Spinal cord (tissue), 9 donors: ENCODE measurements at regions not wholly inside any gene's neighbourhood (a gene's known extent, or its start where the extent isn't known, plus 50 kb on each side); places are given as distances from the start of the nearest gene placed in this dataset.

Experiments used
- DNase-seq, 6 donors: peaks; one replicate each; pipeline versions ENCODE4 v3.0.0 to v3.0.0-alpha.2; 2013 to 2015; ENCODE audit warnings: low spot score in 6 of 6, low read depth in 4 of 6
- H3K27ac ChIP-seq: one replicate; pipeline ENCODE4 v1.5.1; 2013; ENCODE audit warnings: low read depth, low read length, control low read depth
- H3K27me3 ChIP-seq: one replicate; pipeline ENCODE4 v1.6.1; 2013; ENCODE audit warnings: low read length; ENCODE audit not compliant: control insufficient read depth, insufficient read depth
- H3K36me3 ChIP-seq: one replicate; pipeline ENCODE4 v1.6.1; 2013; ENCODE audit warnings: low read length; ENCODE audit not compliant: control insufficient read depth, insufficient read depth
- H3K4me1 ChIP-seq: one replicate; pipeline ENCODE4 v1.6.1; 2013; ENCODE audit warnings: low read length; ENCODE audit not compliant: control insufficient read depth, insufficient read depth
- H3K4me3 ChIP-seq: one replicate; pipeline ENCODE4 v1.5.1; 2013; ENCODE audit warnings: low read depth, low read length, control low read depth
- H3K9me3 ChIP-seq: one replicate; pipeline ENCODE4 v1.6.1; 2013; ENCODE audit warnings: low read length; ENCODE audit not compliant: control insufficient read depth, insufficient read depth
- WGBS: methylation state at CpG from one replicate; pipeline ENCODE4 v1.1.5; 2013; ENCODE audit warnings: missing lambda C conversion rate; ENCODE audit not compliant: insufficient coverage; 5-methylcytosine and 5-hydroxymethylcytosine counted together
- donor health status: healthy.

DNA sequence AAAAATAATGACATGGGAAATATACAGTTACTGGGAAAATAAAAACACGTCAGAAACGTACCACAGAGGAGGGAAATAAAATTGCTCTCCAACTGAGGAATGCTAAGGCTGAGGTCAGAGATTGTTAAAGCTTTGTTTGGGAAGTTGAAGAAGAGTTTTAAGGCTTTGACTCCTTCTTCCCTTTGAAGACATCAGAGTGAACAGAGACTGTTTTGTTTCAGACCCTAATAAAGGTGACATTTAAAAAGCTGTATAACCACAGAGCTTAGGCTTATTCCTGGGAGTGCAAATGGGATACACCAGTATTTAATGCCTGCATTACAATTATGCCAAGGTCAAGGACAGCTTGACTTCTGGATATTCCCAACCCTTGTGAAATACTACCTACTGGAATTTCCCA lies 102.8 kb downstream of the TRIML1 start:
- H3K9me3 ChIP-seq = no peaks in the 10 kb centered on the region
- H3K27me3 ChIP-seq = no peaks in the 10 kb centered on the region
- no peaks in the 10 kb centered on the region for H3K36me3 ChIP-seq
- no peaks in the 10 kb centered on the region for H3K4me1 ChIP-seq
- no peak overlapping the region for H3K27ac ChIP-seq
- no peak for DNase-seq
- 57% methylated on average over 2 of the region's 2 CpGs for WGBS
- H3K4me3 ChIP-seq = no peak overlapping the region

DNA sequence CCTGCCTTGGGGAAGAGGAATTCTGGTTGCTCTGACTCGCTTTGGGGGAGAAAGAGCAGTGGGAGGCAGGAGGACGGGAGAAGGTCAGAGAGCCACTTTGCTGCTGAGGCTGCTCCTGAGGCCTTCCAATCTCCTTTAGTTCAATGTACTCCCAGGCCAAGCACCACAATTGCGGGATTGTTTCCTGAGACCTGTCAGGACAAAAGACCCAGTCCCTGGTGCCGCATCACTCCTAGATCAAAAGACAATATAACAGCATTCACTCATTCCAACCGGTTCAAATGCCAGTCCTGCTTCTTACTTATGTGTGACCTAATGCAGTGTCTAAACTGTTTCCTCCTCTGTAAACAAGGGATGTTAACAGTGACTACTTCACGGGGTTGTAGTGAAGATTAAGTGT lies 106.4 kb downstream of the TRIML1 start:
- H3K9me3 ChIP-seq = no peaks in the 10 kb centered on the region
- no peak overlapping the region for H3K27ac ChIP-seq
- WGBS = 49% methylated on average over 5 of the region's 6 CpGs
- DNase-seq = no peak
- no peak overlapping the region for H3K4me3 ChIP-seq
- no peaks in the 10 kb centered on the region for H3K36me3 ChIP-seq
- no peaks in the 10 kb centered on the region for H3K4me1 ChIP-seq
- H3K27me3 ChIP-seq = no peaks in the 10 kb centered on the region

DNA sequence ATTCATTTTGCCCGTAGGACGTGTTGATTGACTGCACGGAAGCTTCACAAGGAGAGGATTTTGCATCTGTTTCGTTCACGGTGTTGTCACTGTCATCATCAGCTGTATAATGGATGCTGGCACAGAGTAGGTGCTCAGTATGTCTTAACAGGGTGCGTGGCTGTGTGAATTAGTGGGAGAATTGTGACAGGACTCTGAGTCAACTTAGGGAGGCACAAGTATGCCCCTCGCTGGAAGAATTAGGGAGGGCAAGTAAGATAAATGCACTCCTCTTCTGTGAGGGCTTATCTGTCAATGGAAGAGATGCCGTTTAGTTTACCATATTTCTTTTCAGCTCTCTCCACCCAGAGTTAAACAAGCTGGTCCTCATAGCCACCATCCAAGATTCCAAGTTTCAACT lies 107.2 kb downstream of the TRIML1 start:
- no peaks in the 10 kb centered on the region for H3K36me3 ChIP-seq
- H3K4me1 ChIP-seq = no peaks in the 10 kb centered on the region
- 83% methylated on average over 3 of the region's 8 CpGs for WGBS
- no peaks in the 10 kb centered on the region for H3K9me3 ChIP-seq
- H3K27me3 ChIP-seq = no peaks in the 10 kb centered on the region
- no peak overlapping the region for H3K27ac ChIP-seq
- DNase-seq = no peak
- H3K4me3 ChIP-seq = no peak overlapping the region

DNA sequence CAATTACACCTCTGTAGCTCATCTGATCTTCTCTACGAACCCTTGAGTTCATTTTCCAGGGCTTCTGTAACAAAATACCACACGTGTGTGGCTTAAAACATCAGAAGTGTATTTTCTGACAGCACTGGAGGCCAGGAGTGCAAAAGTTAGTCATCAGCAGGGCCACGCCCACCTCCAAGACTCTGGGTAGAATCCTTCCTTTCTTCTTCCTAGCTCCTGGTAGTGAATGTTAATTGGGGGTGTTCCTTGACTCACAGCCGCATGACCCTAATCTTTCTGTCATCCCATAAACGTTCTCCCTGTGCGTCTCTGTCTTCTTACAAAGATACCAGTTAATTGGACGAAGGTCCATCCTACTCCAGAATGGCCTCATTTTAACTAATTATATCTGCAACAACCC lies 115.0 kb downstream of the TRIML1 start:
- Histone ChIP-seq H3K9me3 (no peaks in the 10 kb centered on the region), H3K27ac (no peak overlapping the region), H3K4me3 (no peak overlapping the region), H3K4me1 (no peaks in the 10 kb centered on the region), H3K36me3 (no peaks in the 10 kb centered on the region), H3K27me3 (no peaks in the 10 kb centered on the region)
- 92% methylated on average over 6 of the region's 7 CpGs for WGBS
- DNase-seq = no peak

DNA sequence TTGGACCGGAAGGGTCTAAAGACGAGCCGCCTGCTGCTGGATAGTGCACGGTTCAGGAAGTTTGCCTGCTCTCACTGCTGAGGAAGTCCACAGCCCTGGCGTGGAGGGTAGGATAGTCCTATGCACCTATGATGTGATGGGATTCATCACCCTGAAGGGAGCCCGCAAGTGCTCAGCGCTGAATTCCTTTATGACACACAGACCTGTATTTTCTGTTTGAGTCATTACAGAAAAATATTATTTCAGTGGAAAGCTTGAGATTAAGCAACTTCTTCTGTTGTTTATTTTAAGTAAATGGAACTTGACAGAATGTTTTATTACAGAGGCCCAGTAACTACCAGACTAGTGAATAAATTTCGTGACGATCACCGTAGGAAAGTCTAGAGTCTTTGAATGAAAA lies 123.2 kb downstream of the TRIML1 start:
- no peak overlapping the region for H3K27ac ChIP-seq
- DNase-seq = no peak
- no peaks in the 10 kb centered on the region for H3K9me3 ChIP-seq
- no peak overlapping the region for H3K4me3 ChIP-seq
- H3K27me3 ChIP-seq = no peaks in the 10 kb centered on the region
- no peaks in the 10 kb centered on the region for H3K36me3 ChIP-seq
- no peaks in the 10 kb centered on the region for H3K4me1 ChIP-seq
- 94% methylated on average over 5 of the region's 10 CpGs for WGBS

DNA sequence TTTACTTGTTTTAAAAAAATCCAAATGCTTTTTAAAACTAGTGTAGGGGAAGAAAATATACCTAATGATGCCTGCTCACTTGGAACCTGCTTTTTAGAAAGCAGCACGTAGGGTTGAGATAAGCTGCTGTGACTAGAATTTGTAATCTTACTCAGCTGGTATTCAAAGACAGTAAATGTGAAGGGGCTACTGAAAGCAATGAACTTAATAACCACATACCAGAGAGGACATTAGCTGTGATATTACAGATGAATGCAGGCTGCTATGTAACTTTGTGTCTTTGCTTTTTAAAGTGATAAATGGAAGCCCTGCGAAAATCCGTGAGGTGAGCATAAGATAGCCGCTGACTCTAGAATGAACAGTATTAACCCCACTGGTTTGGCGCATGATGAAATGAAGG lies 124.1 kb downstream of the TRIML1 start:
- no peak overlapping the region for H3K4me3 ChIP-seq
- H3K9me3 ChIP-seq = no peaks in the 10 kb centered on the region
- no peak overlapping the region for H3K27ac ChIP-seq
- peak in 1 of 6 donors; percentile 69 for DNase-seq
- WGBS = 80% methylated on average over 1 of the region's 5 CpGs
- H3K36me3 ChIP-seq = no peaks in the 10 kb centered on the region
- H3K4me1 ChIP-seq = no peaks in the 10 kb centered on the region
- no peaks in the 10 kb centered on the region for H3K27me3 ChIP-seq

DNA sequence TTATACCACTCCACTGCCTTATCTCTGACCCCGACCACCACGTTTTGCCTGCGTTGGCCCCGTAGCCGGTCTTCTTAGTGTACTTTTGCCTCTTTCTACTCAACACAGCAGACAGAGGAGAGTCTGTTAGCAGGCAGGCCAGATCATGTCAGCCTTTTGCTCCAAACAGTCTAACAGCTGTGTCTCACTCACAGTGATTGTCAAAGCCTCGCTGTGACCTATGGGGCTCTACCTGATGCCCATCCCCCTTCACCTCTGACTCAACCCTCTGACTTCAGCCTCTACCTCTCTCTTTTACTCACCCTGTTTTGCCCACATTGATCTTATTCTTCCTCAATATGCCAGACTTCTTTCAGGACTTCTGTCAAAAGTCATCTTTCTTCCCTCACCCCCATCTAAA lies 127.1 kb downstream of the TRIML1 start:
- Histone ChIP-seq H3K9me3 (no peaks in the 10 kb centered on the region), H3K36me3 (no peaks in the 10 kb centered on the region), H3K27me3 (no peaks in the 10 kb centered on the region), H3K27ac (no peak overlapping the region), H3K4me1 (no peaks in the 10 kb centered on the region), H3K4me3 (no peak overlapping the region)
- WGBS = 93% methylated on average over 6 of the region's 6 CpGs
- no peak for DNase-seq

DNA sequence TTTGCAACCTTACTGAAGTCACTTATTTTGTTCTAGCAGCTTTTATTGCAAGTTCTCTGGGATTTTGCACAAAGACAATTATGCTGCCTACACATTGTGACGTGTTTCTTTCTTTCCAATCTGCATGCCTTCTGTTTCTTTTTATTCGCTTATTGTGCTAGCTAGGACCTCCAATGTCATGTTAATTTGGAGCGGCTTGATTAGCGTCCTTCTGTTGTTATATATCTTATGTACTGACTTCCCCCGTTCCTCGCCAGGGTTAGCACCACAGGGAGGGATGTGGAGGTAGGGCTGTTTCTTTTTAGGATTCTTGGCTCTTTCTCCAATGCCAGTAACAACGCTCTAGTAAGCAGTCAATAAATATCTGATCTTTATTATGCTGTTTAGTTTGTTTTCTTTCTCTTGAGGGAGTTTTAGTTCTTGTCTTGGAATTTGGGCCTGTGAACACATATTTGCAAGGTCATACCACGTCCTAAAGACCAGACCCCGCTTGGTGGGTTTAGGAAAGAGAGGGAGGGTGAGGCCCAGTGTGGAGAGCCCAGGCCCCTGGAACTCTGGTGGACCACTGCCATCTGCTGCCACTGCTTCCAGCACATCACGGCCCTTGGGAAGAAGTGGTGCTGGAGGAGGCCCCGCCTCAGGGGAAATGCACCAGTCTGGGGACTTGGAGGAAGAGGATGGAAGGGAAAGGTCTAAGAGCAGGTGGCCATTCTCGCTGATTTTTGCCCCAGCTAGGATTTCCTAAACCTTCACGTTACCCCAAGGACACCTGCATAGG lies 129.1 kb downstream of the TRIML1 start:
- no peaks in the 10 kb centered on the region for H3K4me1 ChIP-seq
- no peaks in the 10 kb centered on the region for H3K9me3 ChIP-seq
- 80% methylated on average over 7 of the region's 13 CpGs for WGBS
- no peaks in the 10 kb centered on the region for H3K36me3 ChIP-seq
- H3K4me3 ChIP-seq = no peak overlapping the region
- no peaks in the 10 kb centered on the region for H3K27me3 ChIP-seq
- peak in 1 of 6 donors; percentile 11 for DNase-seq
- H3K27ac ChIP-seq = no peak overlapping the region

DNA sequence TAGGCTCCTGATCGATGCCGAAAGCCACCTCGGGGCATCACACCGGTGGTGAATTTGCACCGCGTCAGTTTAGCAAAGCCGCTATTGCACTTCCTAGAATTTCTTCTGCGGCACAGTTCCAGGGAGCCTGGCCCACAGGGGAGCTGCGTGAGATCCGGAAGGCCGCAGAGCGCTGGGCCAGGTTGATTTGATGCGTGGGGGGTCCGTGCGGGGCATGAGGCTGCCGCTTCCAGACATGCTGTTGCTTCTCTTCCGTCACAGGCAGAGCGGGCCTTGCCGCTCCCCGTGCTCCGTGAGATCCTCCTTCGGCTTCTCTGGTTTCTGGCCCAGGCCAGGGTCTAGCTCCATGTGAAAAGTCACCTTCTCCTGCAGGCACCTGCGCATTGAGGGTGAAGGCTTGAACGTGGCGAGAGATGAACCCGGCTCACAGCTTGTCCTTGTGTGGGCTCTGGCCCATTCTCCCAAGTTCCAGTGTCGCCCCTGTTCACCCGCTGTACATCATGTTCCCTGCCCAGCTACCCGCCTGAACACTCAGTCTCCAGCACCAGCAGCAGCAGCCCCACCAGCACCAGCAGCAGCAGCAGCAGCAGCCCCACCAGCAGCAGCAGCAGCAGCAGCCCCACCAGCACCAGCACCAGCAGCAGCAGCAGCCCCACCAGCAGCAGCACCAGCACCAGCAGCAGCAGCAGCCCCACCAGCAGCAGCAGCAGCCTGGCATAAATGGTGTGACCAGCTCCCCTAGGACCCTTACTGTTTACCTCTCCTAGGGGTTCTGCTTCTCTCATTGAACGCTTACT lies 131.2 kb downstream of the TRIML1 start:
- Histone ChIP-seq H3K27me3 (no peaks in the 10 kb centered on the region), H3K9me3 (no peaks in the 10 kb centered on the region), H3K36me3 (no peaks in the 10 kb centered on the region), H3K4me3 (no peak overlapping the region), H3K27ac (no peak overlapping the region), H3K4me1 (no peaks in the 10 kb centered on the region)
- no peak for DNase-seq
- WGBS = 98% methylated on average over 29 of the region's 30 CpGs

DNA sequence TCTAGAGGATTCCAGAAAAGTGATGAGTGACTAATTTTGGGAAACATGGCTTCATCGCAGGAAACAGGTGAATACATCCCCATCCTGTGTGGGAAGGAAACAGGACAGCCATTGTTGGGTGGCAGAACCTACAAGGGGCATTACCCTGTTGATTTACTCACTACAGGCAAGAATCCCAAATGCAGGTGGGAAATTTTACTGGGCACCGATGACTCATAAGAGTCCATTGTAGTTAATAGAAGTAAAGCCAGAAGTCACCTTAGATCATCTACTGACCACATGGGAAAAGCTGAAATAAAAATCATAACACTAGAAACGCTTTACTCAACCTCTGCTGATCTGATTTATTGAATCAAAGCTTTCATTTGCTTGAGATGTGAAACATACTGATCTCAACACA lies 136.4 kb downstream of the TRIML1 start:
- Histone ChIP-seq H3K27me3 (no peaks in the 10 kb centered on the region), H3K9me3 (peaks cover 1% of the 10 kb centered on the region), H3K36me3 (no peaks in the 10 kb centered on the region), H3K27ac (no peak overlapping the region), H3K4me3 (no peak overlapping the region), H3K4me1 (no peaks in the 10 kb centered on the region)
- 100% methylated on average over 2 of the region's 3 CpGs for WGBS
- no peak for DNase-seq
